GM12892 (cell line): ENCODE measurements at regions not wholly inside any gene's neighbourhood (a gene's known extent, or its start where the extent isn't known, plus 50 kb on each side); places are given as distances from the start of the nearest gene placed in this dataset.

Experiments
- POLR2AphosphoS5 ChIP-seq: IDR thresholded peaks from 2 replicates; pipeline ENCODE4 v1.6.1; 2011; ENCODE audit warnings: low read depth, low read length, control low read depth
- TAF1 ChIP-seq: IDR thresholded peaks from 2 replicates; pipeline ENCODE4 v1.6.1; 2011; ENCODE audit warnings: low read depth, mild to moderate bottlenecking, control low read depth, low read length, borderline replicate concordance

DNA sequence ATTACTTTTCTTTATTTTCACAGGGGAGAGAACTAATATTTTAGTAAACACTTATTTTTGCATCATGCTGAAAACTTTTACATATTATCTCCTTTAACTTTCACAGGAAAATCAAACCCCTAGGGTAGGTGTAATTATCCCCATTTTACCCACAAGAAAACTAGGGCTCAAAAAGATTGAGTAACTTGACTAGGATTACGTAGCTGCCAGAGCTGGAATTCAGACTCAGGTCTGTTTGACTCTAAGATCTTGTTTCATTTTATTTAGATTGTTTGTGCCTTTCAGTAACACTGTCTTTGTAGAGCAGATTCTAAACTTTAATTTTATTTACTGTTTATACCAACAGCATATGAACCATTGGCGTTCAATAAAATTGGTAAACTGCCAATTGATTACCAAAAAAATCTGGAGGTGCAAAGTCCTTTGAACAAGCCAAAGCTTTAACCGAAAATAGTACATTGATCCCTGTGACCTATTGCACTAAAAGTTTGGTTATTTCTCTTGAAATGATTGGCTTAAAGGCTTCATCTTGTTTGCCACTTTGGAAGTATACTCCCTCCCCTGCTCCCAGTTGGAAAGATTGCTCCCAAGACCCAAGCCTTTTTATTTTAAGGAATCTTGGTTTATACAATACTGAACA lies 71.0 kb upstream of the WDR26 start:
- TF ChIP-seq POLR2AphosphoS5 (no peak), TAF1 (no peak)
